Kidney epithelial cell (primary cell): ENCODE measurements at regions not wholly inside any gene's neighbourhood (a gene's known extent, or its start where the extent isn't known, plus 50 kb on each side); places are given as distances from the start of the nearest gene placed in this dataset.

Experiments
- DNase-seq: peaks from one replicate; pipeline ENCODE4 v3.0.0-alpha.2; 2010; ENCODE audit warnings: low read depth
- H3K27me3 ChIP-seq: 2 replicates; pipeline ENCODE4 v1.6.0; 2011; ENCODE audit warnings: low read length; ENCODE audit not compliant: control insufficient read depth, insufficient read depth
- H3K36me3 ChIP-seq: 2 replicates; pipeline ENCODE4 v1.5.1; 2011; ENCODE audit warnings: low read length; ENCODE audit not compliant: control insufficient read depth, insufficient read depth
- H3K4me3 ChIP-seq: 2 replicates; pipeline ENCODE4 v1.5.1; 2011; ENCODE audit warnings: low read depth, mild to moderate bottlenecking, control low read depth, low read length
- TF ChIP-seq, protein P1 (sequence below): IDR thresholded peaks from 2 replicates; pipeline ENCODE4 v1.5.1; 2011; ENCODE audit warnings: mild to moderate bottlenecking, moderate library complexity, low read length, control low read depth, inconsistent platforms; ENCODE audit not compliant: insufficient read depth, poor library complexity, severe bottlenecking

DNA sequence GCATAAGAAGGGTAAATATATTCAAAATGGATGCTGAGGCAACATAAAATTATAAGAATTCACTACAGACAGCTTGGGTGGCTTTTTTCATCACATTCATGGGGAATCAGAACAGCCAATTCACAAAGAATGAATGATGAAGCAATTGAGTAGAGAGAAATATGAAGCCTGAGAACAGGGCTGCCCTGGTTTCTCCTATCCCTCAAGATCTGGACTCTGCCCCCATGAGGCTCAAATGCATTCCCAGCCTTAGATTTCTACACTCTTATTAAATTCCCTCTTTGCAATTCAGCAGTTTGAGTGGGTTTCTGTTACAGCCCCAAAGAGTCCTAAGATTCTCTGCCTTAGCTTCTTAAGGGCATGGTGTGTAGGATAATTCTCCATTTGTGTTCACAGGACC is 172.5 kb downstream of the MAIP1 start:
- TF ChIP-seq, protein P1, sequence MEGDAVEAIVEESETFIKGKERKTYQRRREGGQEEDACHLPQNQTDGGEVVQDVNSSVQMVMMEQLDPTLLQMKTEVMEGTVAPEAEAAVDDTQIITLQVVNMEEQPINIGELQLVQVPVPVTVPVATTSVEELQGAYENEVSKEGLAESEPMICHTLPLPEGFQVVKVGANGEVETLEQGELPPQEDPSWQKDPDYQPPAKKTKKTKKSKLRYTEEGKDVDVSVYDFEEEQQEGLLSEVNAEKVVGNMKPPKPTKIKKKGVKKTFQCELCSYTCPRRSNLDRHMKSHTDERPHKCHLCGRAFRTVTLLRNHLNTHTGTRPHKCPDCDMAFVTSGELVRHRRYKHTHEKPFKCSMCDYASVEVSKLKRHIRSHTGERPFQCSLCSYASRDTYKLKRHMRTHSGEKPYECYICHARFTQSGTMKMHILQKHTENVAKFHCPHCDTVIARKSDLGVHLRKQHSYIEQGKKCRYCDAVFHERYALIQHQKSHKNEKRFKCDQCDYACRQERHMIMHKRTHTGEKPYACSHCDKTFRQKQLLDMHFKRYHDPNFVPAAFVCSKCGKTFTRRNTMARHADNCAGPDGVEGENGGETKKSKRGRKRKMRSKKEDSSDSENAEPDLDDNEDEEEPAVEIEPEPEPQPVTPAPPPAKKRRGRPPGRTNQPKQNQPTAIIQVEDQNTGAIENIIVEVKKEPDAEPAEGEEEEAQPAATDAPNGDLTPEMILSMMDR: no peak
- no peak for DNase-seq

DNA sequence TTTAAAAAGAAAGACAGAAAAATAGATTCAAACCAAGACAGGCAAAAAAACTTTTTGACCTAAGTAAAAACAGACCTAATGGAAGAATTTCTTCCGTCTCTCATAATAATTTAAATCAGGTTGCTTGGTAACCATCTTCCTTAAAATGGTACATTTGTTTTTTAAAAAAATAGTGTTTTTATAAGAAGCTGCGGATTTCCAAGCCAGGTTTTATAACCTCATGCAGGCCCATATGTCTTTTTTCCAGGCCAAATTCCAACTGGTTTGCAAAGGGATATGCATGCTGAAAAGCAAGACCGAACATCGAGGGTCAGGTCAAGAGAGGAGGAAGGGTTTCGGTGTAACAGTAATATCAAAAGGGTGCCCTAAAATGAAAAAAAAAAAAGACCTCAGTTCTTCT is 172.9 kb downstream of the MAIP1 start:
- no peak for DNase-seq
- H3K4me3 ChIP-seq: no peak overlapping the region
- no peaks in the 10 kb centered on the region for H3K36me3 ChIP-seq
- H3K27me3 ChIP-seq: no peaks in the 10 kb centered on the region
- TF ChIP-seq, protein P1: no peak

More for the DNA sequence above, 172.5 kb downstream of the MAIP1 start:
- Histone ChIP-seq H3K27me3 (no peaks in the 10 kb centered on the region), H3K4me3 (no peak overlapping the region), H3K36me3 (no peaks in the 10 kb centered on the region)

DNA sequence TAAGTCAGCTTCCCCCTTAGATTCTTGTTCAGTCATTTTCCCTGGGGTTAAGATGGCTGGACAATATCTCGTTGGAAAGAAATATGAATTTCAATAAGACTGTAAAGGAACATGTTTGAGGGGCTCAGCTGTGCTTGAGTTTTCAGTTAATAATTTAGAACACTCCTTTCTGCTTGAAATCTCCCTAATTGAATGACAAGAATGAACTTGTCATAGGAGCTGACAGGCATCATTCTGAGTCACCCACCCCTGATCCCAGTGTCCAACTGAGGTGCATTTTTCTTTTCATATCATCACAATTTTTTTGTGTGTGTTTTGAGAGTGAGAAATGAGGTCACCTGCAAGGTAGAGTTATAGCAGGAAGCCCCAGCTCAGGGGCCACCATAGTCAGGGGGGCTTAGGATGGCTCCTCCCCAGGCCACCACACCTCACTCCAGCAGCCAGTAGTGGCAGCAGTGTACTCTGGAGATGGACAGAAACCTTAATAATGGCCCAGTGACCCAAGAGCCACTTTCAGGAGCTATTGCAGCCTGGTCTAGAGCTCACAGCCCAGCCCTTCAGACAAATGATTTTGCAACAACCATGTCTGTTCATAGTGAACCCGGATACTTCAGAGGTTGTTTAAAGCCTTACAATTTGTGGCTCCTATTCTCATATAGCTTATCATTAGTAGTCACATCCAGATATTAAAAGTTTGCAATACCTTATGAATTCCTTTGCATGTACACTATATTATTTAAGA is 174.5 kb downstream of the MAIP1 start:
- TF ChIP-seq, protein P1: no peak
- DNase-seq: no peak

DNA sequence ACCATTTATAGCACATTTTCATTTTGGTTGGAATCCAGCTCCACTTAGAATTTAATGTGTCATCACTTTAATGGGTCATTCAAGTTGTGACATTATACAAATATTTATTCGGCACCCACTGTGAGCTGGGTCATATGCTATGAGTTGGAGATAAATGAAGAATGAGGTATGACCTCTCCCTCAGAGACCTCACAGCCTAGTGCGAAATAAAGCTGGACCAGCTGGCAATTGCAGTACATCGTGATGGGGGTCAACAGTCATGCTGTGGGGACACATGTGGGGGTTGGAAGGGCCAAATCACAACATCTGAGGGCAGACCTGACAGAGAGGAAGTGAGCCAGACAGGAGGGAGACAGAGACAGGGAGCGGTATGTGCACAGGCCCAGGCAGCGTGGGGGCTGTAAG is 175.4 kb downstream of the MAIP1 start:
- TF ChIP-seq, protein P1: no peak
- no peak for DNase-seq
- Histone ChIP-seq H3K4me3 (no peak overlapping the region), H3K27me3 (no peaks in the 10 kb centered on the region), H3K36me3 (no peaks in the 10 kb centered on the region)

More for the DNA sequence above, 174.5 kb downstream of the MAIP1 start:
- Histone ChIP-seq H3K27me3 (no peaks in the 10 kb centered on the region), H3K36me3 (no peaks in the 10 kb centered on the region), H3K4me3 (no peak overlapping the region)

DNA sequence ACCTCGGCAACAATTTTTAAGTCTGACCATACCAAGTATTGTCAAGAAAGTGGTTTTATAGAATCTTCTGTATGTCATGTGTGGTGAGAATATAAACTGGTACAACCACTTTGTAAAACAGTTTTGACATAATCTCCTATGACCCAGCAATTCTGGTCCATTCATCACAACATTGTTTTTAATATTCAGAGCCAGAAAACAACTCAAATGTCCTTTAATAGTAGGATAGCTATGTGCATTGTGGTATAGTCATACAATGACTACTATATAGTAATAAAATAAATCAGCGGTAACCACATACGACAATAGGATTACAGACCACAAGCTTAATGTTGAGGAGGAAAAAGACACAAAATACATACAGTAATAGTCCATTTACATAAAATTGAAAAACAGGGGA is 175.2 kb upstream of the SPATS2L start:
- DNase-seq: no peak
- Histone ChIP-seq H3K27me3 (no peaks in the 10 kb centered on the region), H3K36me3 (no peaks in the 10 kb centered on the region), H3K4me3 (no peak overlapping the region)
- TF ChIP-seq, protein P1: no peak

DNA sequence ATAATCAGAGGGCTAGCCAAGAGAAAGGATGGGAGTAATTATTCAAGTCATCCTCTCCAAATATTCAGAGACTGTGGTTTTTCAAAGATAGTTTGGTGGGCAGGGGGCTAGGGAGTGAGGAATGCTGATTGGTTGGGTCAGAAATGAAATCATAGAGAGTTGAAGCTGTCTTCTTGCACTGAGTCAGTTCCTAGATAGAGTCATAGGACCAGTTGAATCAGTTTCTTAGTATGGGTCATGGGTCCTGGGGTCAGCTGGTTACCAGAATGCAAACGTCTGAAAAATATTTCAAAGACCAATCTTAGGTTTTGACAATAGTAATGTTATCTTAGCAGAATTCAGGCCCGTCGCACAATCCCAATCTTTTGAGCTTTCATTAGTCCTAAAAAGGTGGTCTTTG is 171.4 kb upstream of the SPATS2L start:
- TF ChIP-seq, protein P1: no peak
- H3K36me3 ChIP-seq: no peaks in the 10 kb centered on the region
- no peak overlapping the region for H3K4me3 ChIP-seq
- DNase-seq: no peak
- H3K27me3 ChIP-seq: no peaks in the 10 kb centered on the region
